HCT116 (cell line): ENCODE measurements at regions not wholly inside any gene's neighbourhood (a gene's known extent, or its start where the extent isn't known, plus 50 kb on each side); places are given as distances from the start of the nearest gene placed in this dataset.

Source experiments
- ATAC-seq: fragments of 200-7000 bp; cut with Tn5 transposase; 2 replicates; pipeline ENCODE4 v1.9.1; 2020; ENCODE audit warnings: mild to moderate bottlenecking, moderate library complexity
- BruUV-seq: library from RNA; stranded (reverse); fragments of 400-500 nt; replicated peaks from 2 replicates; lab custom pipeline; 2021; lab: Mats Ljungman, UMichigan
- CTCF ChIA-PET: fragments of 300-600 bp; sonication (Branson Sonifier 250); formaldehyde crosslinking; loops from one replicate; lab custom pipeline; 2021; ENCODE audit warnings: antibody characterized with exemption; lab: Charles Lee
- POLR2A ChIA-PET: fragments of 300-600, 350-600 bp; sonication (Branson Sonifier 250); formaldehyde crosslinking; loops from one replicate; lab custom pipeline; 2021; ENCODE audit warnings: antibody characterized with exemption; lab: Charles Lee
- RAD21 ChIA-PET, 2 experiments: fragments of 300-600 bp; sonication (Branson Sonifier 250); formaldehyde crosslinking; loops; one replicate each; lab custom pipeline; 2023; ENCODE audit warnings: low total read pairs in 2 of 2; ENCODE audit not compliant: uncharacterized antibody in 2 of 2, unreplicated experiment in 2 of 2, low non-redundant PET in 1 of 2; lab: Charles Lee
- DNase-seq: peaks from one replicate; pipeline ENCODE4 v3.0.0-alpha.2; 2010; ENCODE audit warnings: low read depth, low spot score
- H2AFZ ChIP-seq: fragments of 200-600 bp; shearing (Covaris generic), sonication (generic); 2 replicates; pipeline ENCODE4 v1.6.1; 2017; ENCODE audit warnings: low read depth, mixed run types, mixed read lengths, antibody characterized with exemption, low read length; ENCODE audit not compliant: poor library complexity, severe bottlenecking
- H3K27ac ChIP-seq: 2 replicates; pipeline ENCODE4 v1.5.1; 2012; ENCODE audit warnings: low read depth, low read length
- H3K27me3 ChIP-seq: fragments of 200-600 bp; sonication (generic); 2 replicates; pipeline ENCODE4 v1.6.1; 2016; ENCODE audit warnings: mixed run types, low read length, mixed read lengths; ENCODE audit not compliant: insufficient read depth
- H3K36me3 ChIP-seq, 2 experiments: fragments of 200-500 bp in 1 of 2; fragments of 200-600 bp in 1 of 2; sonication (Bioruptor generic) in 1 of 2; sonication (generic) in 1 of 2; 2 replicates each; pipeline versions ENCODE4 v1.5.1 to v1.6.1; 2014 to 2016; ENCODE audit warnings: low read length in 2 of 2, inconsistent platforms in 1 of 2, mixed read lengths in 1 of 2, mixed run types in 1 of 2; ENCODE audit not compliant: insufficient read depth in 2 of 2, control insufficient read depth in 1 of 2
- H3K4me1 ChIP-seq, 2 experiments: fragments of 200-600 bp in 1 of 2; sonication (generic) in 1 of 2; 2 replicates each; pipeline versions ENCODE4 v1.5.1 to v1.6.1; 2012 to 2017; ENCODE audit warnings: low read length in 2 of 2, inconsistent platforms in 1 of 2, mild to moderate bottlenecking in 1 of 2, mixed read lengths in 1 of 2, mixed run types in 1 of 2, moderate library complexity in 1 of 2; ENCODE audit not compliant: insufficient read depth in 2 of 2, control insufficient read depth in 1 of 2
- H3K4me2 ChIP-seq: fragments of 200-600 bp; sonication (generic); 2 replicates; pipeline ENCODE4 v1.6.1; 2017; ENCODE audit warnings: mixed run types, low read length, mixed read lengths
- H3K4me3 ChIP-seq, 2 experiments: fragments of 200-600 bp in 1 of 2; sonication (generic) in 1 of 2; replicated peaks in 1 of 2; 2 replicates each; pipeline ENCODE4 v1.5.1; 2011 to 2016; ENCODE audit warnings: low read length in 2 of 2, control low read depth in 1 of 2, low read depth in 1 of 2, mild to moderate bottlenecking in 1 of 2, mixed read lengths in 1 of 2, mixed run types in 1 of 2
- H3K79me2 ChIP-seq: fragments of 200-600 bp; sonication (generic); 2 replicates; pipeline ENCODE4 v1.6.1; 2017; ENCODE audit warnings: mild to moderate bottlenecking, mixed run types, low read length, moderate library complexity, mixed read lengths; ENCODE audit not compliant: insufficient read depth
- H3K9ac ChIP-seq: fragments of 200-600 bp; sonication (generic); 2 replicates; pipeline ENCODE4 v1.6.1; 2016; ENCODE audit warnings: low read length, mixed read lengths
- H3K9me2 ChIP-seq: fragments of 200-600 bp; sonication (generic), shearing (Covaris generic); 2 replicates; pipeline ENCODE4 v1.6.1; 2017; ENCODE audit warnings: mixed run types, mild to moderate bottlenecking, moderate library complexity; ENCODE audit not compliant: insufficient read depth
- H3K9me3 ChIP-seq, 2 experiments: fragments of 200-500 bp in 1 of 2; fragments of 200-600 bp in 1 of 2; sonication (Bioruptor generic) in 1 of 2; sonication (generic) in 1 of 2; 2 replicates each; pipeline ENCODE4 v1.6.1; 2014 to 2017; ENCODE audit warnings: low read length in 2 of 2, mixed read lengths in 2 of 2, inconsistent platforms in 1 of 2, low read depth in 1 of 2, mild to moderate bottlenecking in 1 of 2, mixed run types in 1 of 2, moderate library complexity in 1 of 2; ENCODE audit not compliant: control insufficient read depth in 1 of 2, insufficient read depth in 1 of 2
- H4K20me1 ChIP-seq: fragments of 200-600 bp; sonication (generic), shearing (Covaris generic); 2 replicates; pipeline ENCODE4 v1.6.1; 2017; ENCODE audit warnings: mixed run types, mild to moderate bottlenecking, moderate library complexity; ENCODE audit not compliant: insufficient read depth
- CBX3 ChIP-seq: IDR thresholded peaks from 2 replicates; pipeline ENCODE4 v1.6.1; 2012; ENCODE audit warnings: low read depth
- CEBPB ChIP-seq: IDR thresholded peaks from 2 replicates; pipeline ENCODE4 v1.6.1; 2012; ENCODE audit warnings: low read depth
- EGR1 ChIP-seq: IDR thresholded peaks from 2 replicates; pipeline ENCODE4 v1.6.1; 2012; ENCODE audit warnings: low read depth
- ELF1 ChIP-seq: IDR thresholded peaks from 2 replicates; pipeline ENCODE4 v1.6.1; 2012; ENCODE audit warnings: low read depth, borderline replicate concordance
- EZH2 ChIP-seq: fragments of 200-600 bp; sonication (generic); IDR thresholded peaks from 2 replicates; pipeline ENCODE4 v1.6.1; 2017; ENCODE audit warnings: antibody characterized with exemption, mixed run types
- MAX ChIP-seq: IDR thresholded peaks from 2 replicates; pipeline ENCODE4 v1.6.1; 2012
- RAD21 ChIP-seq: IDR thresholded peaks from 2 replicates; pipeline ENCODE4 v1.6.1; 2012; ENCODE audit warnings: low read depth, mild to moderate bottlenecking
- SP1 ChIP-seq: IDR thresholded peaks from 2 replicates; pipeline ENCODE4 v1.6.1; 2012; ENCODE audit warnings: low read depth
- YY1 ChIP-seq: IDR thresholded peaks from 2 replicates; pipeline ENCODE4 v1.6.1; 2011; ENCODE audit warnings: low read length, low read depth, moderate library complexity, mild to moderate bottlenecking; ENCODE audit not compliant: insufficient replicate concordance; ENCODE audit errors: extremely low read depth
- intact Hi-C: fragments of 100-400 bp; cut with micrococcal nuclease; formaldehyde crosslinking; loops from 2 replicates; pipeline ENCODE4 v1.10.0; 2022
- TF ChIP-seq, protein P1 (sequence below): IDR thresholded peaks from 2 replicates; pipeline ENCODE4 v1.6.1; 2011; ENCODE audit warnings: mild to moderate bottlenecking, low read length, moderate library complexity; ENCODE audit not compliant: insufficient replicate concordance; ENCODE audit errors: extremely low read depth
- TF ChIP-seq, protein P2 (sequence below): IDR thresholded peaks from 2 replicates; pipeline ENCODE4 v1.6.1; 2012
- TF ChIP-seq, protein P3 (sequence below): IDR thresholded peaks from 2 replicates; pipeline ENCODE4 v1.6.1; 2012; ENCODE audit warnings: low read depth
- TF ChIP-seq, protein P4 (sequence below), 3 experiments: fragments of 200-600 bp in 1 of 3; sonication (generic) in 1 of 3; IDR thresholded peaks in 2 of 3; conservative IDR thresholded peaks in 1 of 3; 2 replicates each; pipeline ENCODE4 v1.5.1; 2012 to 2017; ENCODE audit warnings: low read depth in 2 of 3, low read length in 2 of 3, antibody characterized with exemption in 1 of 3, borderline replicate concordance in 1 of 3, control low read depth in 1 of 3, mild to moderate bottlenecking in 1 of 3, mixed read lengths in 1 of 3, mixed run types in 1 of 3, moderate library complexity in 1 of 3; ENCODE audit not compliant: insufficient read depth in 1 of 3

DNA sequence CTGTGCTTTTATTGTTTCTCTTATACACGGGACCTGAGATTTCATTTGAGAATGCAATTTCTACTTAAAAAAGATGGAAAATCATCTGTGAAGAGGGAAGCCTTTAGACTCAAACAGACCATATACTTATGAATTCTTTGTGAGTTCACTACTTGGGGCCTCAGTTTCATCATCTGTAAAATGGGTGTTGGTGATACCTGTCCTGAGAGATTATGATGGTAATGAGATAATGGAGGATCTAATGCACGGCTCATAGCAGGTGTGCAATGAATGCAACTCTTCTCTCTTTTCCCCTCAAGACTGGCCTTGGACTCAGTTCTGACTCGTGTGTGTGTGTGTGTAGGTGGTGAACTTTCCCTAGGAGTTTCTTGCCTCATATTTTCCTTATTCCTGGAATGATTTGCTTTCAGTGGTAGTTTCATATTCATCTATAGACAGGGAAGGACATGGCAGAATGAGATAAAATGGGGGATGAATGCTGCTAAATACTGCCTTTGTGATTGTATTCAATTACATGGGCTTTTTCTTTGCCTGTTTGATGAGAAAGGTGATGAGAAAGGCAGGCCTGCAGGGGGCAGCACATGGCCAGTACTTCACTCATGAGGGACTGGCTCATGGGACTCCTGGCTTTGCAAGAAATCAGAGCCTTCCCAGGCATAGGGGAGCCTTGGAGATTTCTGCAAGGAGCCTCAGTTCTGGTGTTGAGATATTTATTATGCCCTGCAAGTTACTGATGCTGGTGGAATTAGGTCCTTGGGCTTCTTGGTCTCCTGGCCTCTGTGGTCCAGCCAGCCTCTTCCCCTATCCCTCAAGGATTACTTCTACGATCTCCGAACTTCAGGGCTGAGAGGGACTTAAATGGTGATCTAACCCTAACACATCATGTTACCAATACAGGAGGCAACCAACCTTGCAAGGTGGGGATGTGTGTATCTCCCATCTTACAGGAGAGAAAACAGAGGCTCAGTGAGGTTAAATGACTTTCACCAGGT lies 70.7 kb downstream of the RPLP1 start (continued):
- TF ChIP-seq, protein P1, sequence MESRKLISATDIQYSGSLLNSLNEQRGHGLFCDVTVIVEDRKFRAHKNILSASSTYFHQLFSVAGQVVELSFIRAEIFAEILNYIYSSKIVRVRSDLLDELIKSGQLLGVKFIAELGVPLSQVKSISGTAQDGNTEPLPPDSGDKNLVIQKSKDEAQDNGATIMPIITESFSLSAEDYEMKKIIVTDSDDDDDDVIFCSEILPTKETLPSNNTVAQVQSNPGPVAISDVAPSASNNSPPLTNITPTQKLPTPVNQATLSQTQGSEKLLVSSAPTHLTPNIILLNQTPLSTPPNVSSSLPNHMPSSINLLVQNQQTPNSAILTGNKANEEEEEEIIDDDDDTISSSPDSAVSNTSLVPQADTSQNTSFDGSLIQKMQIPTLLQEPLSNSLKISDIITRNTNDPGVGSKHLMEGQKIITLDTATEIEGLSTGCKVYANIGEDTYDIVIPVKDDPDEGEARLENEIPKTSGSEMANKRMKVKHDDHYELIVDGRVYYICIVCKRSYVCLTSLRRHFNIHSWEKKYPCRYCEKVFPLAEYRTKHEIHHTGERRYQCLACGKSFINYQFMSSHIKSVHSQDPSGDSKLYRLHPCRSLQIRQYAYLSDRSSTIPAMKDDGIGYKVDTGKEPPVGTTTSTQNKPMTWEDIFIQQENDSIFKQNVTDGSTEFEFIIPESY = no peak

DNA sequence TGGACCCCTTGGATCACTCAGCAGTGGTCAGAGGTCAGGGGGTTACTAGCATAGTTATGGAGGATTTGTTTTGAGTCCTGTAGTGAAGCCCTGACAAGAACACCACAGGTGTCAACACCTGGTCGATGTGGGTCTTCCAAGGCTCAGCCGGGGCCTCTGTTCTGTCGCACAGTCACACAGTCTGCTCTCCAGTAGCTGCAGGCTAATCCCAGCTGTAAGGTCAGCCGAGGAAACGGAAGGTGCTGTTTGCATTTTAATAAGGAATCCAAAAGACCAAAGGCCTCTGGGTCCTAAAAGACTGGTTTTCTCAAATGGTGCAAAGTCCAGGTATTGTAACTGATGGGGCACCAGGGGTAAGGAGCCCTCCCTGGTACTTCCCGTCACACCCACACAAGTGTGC lies 71.7 kb downstream of the RPLP1 start:
- Histone ChIP-seq H3K9ac (no peak overlapping the region), H3K9me3 (no peaks in the 10 kb centered on the region), H4K20me1 (no peaks in the 10 kb centered on the region), H3K4me1 (peaks cover 0 to 11% of the 10 kb centered on the region in 2 experiments; a peak in 2 of 4 replicates), H3K27me3 (0 out of 2 replicates have a peak, but pooled peaks cover 3% of the 10 kb centered on the region), H3K36me3 (no peaks in the 10 kb centered on the region), H3K4me2 (no peak overlapping the region), H3K27ac (no peak overlapping the region), H3K9me2 (no peaks in the 10 kb centered on the region), H2AFZ (no peak overlapping the region), H3K4me3 (no peak overlapping the region), H3K79me2 (no peaks in the 10 kb centered on the region)
- ChIA-PET CTCF (interaction anchor here (1.3 to 1.7 kb wide), 2 partner anchors 106 to 225 kb away, joined by 3 read pairs; no protein-coding TSS in a partner anchor), RAD21 (no interaction called here), POLR2A (no interaction called here)
- intact Hi-C loops = no loop called here
- ATAC-seq (no peak), DNase-seq (no peak)
- no TSS peak for BruUV-seq
- TF ChIP-seq CBX3 = no peak
- no peak for TF ChIP-seq ELF1
- no peak for TF ChIP-seq MAX
- TF ChIP-seq, protein P2, sequence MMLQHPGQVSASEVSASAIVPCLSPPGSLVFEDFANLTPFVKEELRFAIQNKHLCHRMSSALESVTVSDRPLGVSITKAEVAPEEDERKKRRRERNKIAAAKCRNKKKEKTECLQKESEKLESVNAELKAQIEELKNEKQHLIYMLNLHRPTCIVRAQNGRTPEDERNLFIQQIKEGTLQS = no peak
- TF ChIP-seq YY1 = no peak
- TF ChIP-seq, protein P3, sequence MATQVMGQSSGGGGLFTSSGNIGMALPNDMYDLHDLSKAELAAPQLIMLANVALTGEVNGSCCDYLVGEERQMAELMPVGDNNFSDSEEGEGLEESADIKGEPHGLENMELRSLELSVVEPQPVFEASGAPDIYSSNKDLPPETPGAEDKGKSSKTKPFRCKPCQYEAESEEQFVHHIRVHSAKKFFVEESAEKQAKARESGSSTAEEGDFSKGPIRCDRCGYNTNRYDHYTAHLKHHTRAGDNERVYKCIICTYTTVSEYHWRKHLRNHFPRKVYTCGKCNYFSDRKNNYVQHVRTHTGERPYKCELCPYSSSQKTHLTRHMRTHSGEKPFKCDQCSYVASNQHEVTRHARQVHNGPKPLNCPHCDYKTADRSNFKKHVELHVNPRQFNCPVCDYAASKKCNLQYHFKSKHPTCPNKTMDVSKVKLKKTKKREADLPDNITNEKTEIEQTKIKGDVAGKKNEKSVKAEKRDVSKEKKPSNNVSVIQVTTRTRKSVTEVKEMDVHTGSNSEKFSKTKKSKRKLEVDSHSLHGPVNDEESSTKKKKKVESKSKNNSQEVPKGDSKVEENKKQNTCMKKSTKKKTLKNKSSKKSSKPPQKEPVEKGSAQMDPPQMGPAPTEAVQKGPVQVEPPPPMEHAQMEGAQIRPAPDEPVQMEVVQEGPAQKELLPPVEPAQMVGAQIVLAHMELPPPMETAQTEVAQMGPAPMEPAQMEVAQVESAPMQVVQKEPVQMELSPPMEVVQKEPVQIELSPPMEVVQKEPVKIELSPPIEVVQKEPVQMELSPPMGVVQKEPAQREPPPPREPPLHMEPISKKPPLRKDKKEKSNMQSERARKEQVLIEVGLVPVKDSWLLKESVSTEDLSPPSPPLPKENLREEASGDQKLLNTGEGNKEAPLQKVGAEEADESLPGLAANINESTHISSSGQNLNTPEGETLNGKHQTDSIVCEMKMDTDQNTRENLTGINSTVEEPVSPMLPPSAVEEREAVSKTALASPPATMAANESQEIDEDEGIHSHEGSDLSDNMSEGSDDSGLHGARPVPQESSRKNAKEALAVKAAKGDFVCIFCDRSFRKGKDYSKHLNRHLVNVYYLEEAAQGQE = no peak
- no peak for TF ChIP-seq SP1
- TF ChIP-seq EZH2 = no peak
- TF ChIP-seq EGR1 = no peak
- TF ChIP-seq, protein P4, sequence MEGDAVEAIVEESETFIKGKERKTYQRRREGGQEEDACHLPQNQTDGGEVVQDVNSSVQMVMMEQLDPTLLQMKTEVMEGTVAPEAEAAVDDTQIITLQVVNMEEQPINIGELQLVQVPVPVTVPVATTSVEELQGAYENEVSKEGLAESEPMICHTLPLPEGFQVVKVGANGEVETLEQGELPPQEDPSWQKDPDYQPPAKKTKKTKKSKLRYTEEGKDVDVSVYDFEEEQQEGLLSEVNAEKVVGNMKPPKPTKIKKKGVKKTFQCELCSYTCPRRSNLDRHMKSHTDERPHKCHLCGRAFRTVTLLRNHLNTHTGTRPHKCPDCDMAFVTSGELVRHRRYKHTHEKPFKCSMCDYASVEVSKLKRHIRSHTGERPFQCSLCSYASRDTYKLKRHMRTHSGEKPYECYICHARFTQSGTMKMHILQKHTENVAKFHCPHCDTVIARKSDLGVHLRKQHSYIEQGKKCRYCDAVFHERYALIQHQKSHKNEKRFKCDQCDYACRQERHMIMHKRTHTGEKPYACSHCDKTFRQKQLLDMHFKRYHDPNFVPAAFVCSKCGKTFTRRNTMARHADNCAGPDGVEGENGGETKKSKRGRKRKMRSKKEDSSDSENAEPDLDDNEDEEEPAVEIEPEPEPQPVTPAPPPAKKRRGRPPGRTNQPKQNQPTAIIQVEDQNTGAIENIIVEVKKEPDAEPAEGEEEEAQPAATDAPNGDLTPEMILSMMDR (IDR thresholded peaks at IDR 0.05 in 2 of 3, conservative IDR thresholded peaks at IDR 0.05 in 1 of 3; ENCODE audit: borderline replicate concordance in 1 of 3, insufficient read depth in 1 of 3, low read depth in 2 of 3, low read length in 2 of 3) = no peak
- no peak for TF ChIP-seq RAD21
- TF ChIP-seq CEBPB = no peak
